ENCODE measurements at regions not wholly inside any gene's neighbourhood (a gene's known extent, or its start where the extent isn't known, plus 50 kb on each side); places are given as distances from the start of the nearest gene placed in this dataset.

DNA sequence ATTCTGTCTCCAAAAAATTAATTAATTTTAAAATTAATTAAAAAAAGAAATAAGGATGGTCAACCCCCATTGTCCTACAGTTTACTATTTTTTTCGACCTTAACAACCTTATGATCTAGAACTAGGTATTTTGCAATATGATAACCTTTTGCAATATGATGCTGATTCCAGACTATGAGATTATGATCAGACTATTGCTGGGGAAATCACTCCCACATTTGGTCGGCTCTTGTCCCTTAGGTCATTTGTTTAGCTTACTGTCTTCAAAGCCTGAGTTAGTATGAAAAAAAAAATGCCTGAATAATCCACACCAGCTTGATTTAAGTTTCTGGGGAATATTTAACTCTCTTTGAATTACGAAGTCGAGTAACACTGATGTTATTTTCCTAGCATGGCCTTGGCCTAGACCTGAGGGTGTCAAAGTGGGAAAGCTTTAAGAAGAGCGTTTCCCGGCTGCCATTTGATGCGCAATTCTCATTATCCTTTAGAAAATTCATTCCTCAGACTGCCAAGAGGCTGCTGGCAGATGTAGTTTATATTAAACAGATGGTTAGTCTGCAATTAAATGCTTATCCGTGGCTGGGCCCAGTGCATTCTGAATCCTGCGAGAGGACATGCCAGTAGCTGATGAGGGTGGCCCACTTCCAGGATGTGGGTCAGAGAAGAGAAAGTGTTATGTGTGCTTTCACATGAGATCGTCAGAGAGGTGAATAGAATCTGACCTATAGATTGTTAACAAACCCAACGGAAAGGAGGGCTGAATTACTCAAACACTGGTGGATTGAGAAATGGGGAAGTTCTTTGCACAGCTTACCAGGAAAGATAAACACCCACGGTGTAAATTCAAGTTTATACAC is 496.0 kb upstream of the THBS1 start:
- DNase-seq (ENCODE audit: low spot score) = peak; percentile 25

DNA sequence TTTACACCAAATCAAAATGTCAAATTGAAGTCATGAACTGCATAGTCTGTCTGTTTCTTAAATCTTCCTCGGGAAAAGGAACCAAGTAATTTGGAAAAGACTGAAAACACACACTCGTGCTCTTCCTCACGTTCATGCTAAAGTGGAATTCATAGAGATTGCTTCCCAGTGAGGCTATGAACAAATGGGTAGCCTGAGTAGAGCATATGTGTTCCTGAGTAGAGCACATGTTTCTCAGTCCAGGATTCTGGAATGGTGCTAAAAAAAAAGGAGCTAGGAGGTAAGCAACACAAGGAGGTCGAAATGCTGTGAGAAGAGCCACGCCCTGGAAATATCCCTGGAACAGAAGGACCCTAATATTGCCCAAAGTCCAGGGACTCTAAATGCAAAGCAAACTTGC is 494.2 kb upstream of the THBS1 start:
- no peak for DNase-seq (ENCODE audit: low spot score)

GRCh38 chr15:39088156-39088555 is 492.7 kb upstream of the THBS1 start:
- DNase-seq (ENCODE audit: low spot score) = no peak

DNA sequence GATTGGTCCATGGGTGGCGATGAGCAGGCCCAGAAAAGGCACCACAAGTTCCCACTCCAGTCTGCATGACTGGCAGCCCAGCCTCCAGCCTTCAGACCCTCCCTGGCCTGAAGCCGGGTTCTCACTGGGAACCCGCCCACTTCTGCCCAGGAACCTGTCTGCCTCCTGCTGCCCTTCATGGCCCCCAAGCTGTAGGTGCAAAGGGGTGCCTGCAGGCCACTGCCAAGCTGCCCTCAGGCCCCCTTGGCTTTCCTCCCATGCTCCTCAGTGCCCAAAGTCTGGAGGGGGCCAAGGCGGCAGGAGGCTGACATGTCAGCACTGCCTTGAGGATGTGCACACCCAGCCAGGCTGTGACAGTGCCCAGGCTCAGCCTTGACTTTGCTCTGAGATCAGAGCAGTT is 488.5 kb upstream of the THBS1 start:
- DNase-seq (ENCODE audit: low spot score) = no peak

GRCh38 chr15:39092761-39093160 is 488.1 kb upstream of the THBS1 start:
- DNase-seq (ENCODE audit: low spot score) = no peak

GRCh38 chr15:39094116-39094515 is 486.8 kb upstream of the THBS1 start:
- no peak for DNase-seq (ENCODE audit: low spot score)

DNA sequence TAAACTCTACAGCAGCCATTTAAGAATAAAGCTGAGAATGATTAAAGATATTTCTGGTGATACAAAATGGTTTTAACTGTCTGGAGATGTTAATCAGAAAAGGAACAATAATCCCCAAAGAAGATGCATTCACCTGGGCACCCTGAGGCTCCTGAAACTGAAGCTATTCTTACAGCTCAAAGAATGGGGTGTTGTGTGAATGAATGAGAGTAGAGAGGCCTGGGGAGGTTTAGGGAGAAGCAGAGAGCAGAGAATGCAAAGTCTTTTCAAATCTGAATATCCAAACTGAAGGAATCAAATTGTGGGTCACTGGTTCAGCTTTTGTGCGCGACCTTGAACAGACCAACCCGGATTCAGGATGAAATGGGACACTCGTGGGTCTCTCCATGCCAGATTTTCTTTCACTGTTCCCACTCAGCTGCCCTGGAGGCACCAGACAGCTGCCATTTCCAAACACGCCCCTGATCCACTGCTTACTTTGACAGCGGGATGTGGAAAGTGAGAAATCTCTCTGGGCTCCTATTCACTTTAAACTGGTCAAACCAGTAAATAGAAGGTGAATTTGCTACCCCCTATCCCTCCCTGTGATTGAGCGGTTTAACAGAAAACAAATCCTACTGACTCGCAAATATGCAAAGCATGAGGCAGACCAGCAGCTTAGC is 485.5 kb upstream of the THBS1 start:
- DNase-seq (ENCODE audit: low spot score) = no peak

GRCh38 chr15:39096608-39097205 is 484.2 kb upstream of the THBS1 start:
- DNase-seq (ENCODE audit: low spot score) = no peak

GRCh38 chr15:39099524-39099923 is 481.4 kb upstream of the THBS1 start:
- no peak for DNase-seq (ENCODE audit: low spot score)

DNA sequence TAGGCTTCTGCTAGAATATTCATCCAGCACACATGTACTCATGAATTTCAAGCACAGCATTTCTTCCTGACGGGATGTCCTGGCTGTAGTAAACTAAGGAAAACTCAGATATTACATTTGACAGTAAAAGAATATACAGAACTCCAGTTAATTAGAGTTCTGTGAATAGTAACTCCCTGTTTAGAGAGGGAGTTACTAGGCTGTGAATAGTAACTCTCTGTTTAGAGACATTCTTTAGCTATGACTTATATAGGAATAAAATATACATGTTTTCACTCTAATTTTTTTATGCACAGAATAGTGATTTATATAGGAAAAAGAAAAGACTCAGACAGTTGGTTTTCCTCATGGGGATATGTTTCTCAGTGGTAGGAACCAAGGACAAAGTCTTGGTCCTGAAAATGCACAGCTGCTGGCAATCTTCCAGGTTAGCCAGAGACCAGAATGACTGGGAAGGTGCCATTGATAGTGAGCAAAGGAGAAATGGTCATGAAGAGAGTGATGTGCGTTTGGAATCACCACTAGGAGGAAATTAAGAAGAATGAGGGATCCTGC is 480.7 kb upstream of the THBS1 start:
- DNase-seq (ENCODE audit: low spot score) = no peak

DNA sequence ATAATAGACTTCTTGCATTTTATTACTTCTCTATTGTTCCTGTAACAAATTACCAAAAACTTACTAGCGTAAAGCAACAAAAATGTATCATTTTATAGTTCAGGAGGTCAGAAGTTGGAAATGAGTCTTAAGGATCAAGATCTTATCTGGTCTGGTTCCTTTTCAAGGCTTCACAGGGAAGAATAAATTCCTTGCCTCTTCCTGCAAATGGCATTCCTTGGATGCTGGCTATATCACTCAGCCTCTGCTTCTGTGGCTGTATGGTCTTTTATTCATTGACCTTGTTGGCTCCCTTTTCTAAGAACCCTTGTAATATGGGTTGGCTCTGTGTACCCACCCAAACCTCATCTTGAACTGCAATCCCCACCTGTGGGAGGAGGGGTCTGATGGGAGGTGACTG is 478.4 kb upstream of the THBS1 start:
- no peak for DNase-seq (ENCODE audit: low spot score)

- DNase-seq (ENCODE audit: low spot score) = no peak
Measured at GRCh38 chr15:39106950-39107349, 473.9 kb upstream of the THBS1 start.

GRCh38 chr15:39108021-39108420 is 472.9 kb upstream of the THBS1 start:
- no peak for DNase-seq (ENCODE audit: low spot score)

DNA sequence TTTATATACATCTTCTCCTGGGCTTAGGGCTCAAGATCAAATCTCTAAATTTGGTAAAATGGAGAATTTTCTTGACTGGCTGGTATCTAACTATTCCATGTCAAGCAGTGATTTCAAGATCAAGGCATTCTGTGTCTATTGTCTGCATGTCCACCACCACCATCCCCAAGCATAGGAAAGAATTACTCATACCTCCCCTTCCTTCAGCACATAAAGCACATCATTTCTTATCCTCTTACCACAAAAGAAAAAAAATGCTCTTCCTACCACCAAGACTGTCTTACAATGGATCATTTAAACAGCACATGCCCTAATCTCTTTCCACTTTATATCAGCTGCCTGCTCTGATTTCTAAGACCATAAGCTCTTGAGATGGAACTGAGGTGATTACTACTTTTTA is 470.5 kb upstream of the THBS1 start:
- no peak for DNase-seq (ENCODE audit: low spot score)

DNA sequence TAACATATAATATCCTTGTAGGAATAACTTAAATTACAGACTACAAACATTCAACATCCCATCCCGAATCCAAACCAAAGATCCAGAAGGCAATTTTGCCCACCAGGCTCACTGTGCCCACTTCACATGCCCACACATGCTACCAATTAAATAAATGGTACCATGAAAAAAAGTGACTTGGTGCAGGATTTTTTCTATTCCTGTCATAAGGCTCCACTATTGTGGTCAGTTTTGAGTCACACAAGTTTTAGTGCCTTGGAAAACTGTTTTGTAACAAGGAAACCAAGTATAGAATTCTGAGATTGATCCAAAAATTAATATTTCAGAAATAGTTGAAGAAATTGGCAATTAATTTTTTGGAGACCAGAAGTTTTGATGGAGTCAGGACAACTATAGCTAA is 470.1 kb upstream of the THBS1 start:
- no peak for DNase-seq (ENCODE audit: low spot score)

- no peak for DNase-seq (ENCODE audit: low spot score)
Measured at GRCh38 chr15:39113741-39114140, 467.1 kb upstream of the THBS1 start.

- no peak for DNase-seq (ENCODE audit: low spot score)
Measured at GRCh38 chr15:39114690-39115378, 466.0 kb upstream of the THBS1 start.

GRCh38 chr15:39115379-39116057 is 465.4 kb upstream of the THBS1 start:
- DNase-seq (ENCODE audit: low spot score) = no peak

DNA sequence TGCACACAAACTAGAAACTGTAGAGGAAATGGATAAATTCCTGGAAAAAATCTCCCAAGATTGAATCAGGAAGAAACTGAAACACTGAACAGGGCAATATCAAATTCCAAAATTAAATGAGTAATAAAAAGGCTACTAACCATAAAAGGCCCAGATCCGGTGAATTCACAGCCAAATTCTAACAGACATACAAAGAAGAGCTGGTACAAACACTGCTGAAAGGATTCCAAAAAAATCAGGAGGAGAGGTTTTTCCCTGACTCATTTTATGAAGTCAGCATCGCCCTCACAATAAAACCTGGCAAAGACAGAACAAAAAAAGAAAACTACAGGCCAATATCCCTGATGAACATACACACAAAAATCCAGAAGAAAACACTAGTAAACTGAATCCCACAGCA is 462.4 kb upstream of the THBS1 start:
- DNase-seq (ENCODE audit: low spot score) = no peak

GRCh38 chr15:39124155-39124552 is 456.7 kb upstream of the THBS1 start:
- DNase-seq (ENCODE audit: low spot score) = no peak

- DNase-seq (ENCODE audit: low spot score) = no peak
Measured at GRCh38 chr15:39124553-39125171, 456.2 kb upstream of the THBS1 start.

All from activated CD4-positive, alpha-beta T cell treated with anti-CD3 and anti-CD28 coated beads, Interleukin-2, Interleukin-4, amounts not matched to agents 100 ng/mL and 50 ng/mL, durations not matched to agents 16 hours and 8 hours (primary cell).